PC-3 (cell line): ENCODE measurements at regions not wholly inside any gene's neighbourhood (a gene's known extent, or its start where the extent isn't known, plus 50 kb on each side); places are given as distances from the start of the nearest gene placed in this dataset.

Experiments
- CTCF ChIP-seq: fragments of 300-600 bp; sonication (generic); conservative IDR thresholded peaks from 2 replicates; pipeline ENCODE4 v1.5.1; 2017; ENCODE audit warnings: antibody characterized with exemption, low read depth, mild to moderate bottlenecking, low read length
- EZH2 ChIP-seq: fragments of 300-600 bp; sonication (generic); IDR thresholded peaks from one replicate; pipeline ENCODE4 v1.6.1; 2017; ENCODE audit warnings: antibody characterized with exemption, mild to moderate bottlenecking, low read length; ENCODE audit not compliant: unreplicated experiment

GRCh38 chr17:22512057-22512456, 819.7 kb downstream of the KCNJ18 start:
- TF ChIP-seq CTCF (no peak), EZH2 (no peak)
